ENCODE measurements at regions not wholly inside any gene's neighbourhood (a gene's known extent, or its start where the extent isn't known, plus 50 kb on each side); places are given as distances from the start of the nearest gene placed in this dataset.

DNA sequence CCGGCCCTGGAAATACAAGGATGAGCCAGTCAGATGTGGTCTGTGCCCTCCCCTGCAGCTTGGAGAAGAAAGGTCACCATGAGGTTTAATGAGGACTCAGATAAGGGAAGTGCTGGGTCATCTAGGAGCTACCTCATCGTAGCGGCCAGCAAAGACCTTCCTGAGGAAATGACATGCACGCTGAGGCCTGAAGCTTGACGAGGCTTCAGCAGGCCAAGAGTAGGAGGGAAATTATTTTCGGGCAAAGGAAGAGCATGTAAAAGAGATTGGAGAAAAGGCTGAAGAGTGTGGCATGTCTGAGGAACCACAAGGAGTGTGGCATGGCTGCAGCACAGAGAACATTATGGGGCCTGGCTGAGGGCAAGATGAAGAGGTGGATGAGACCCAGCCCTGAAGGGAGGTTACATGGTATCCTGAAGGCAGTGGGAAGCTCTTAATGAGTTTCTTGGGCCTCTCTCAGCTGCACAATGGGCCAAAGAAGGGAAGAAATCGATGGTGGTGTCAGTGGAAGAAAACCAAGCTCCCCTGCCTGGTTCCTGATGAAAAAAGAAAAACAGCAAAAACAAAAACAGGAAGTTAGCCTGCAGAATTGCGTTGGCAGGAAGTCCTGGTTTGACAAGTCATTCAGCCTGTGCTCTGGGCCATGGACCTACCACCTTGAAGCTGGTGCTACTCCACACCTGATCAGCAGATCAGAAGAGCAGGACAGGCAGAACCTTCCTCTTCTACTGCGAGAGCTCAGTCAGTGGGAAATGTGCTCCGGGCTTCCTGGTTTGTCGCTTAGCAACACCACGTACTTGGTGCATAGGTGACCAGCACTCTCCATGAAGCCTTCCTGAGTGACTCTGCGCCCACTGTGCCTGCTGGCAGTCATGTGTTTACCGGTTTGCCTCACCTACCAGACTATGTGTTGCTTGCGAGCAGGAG is 134.5 kb upstream of the KLF3 start (continued):
- TF ChIP-seq, protein P1, sequence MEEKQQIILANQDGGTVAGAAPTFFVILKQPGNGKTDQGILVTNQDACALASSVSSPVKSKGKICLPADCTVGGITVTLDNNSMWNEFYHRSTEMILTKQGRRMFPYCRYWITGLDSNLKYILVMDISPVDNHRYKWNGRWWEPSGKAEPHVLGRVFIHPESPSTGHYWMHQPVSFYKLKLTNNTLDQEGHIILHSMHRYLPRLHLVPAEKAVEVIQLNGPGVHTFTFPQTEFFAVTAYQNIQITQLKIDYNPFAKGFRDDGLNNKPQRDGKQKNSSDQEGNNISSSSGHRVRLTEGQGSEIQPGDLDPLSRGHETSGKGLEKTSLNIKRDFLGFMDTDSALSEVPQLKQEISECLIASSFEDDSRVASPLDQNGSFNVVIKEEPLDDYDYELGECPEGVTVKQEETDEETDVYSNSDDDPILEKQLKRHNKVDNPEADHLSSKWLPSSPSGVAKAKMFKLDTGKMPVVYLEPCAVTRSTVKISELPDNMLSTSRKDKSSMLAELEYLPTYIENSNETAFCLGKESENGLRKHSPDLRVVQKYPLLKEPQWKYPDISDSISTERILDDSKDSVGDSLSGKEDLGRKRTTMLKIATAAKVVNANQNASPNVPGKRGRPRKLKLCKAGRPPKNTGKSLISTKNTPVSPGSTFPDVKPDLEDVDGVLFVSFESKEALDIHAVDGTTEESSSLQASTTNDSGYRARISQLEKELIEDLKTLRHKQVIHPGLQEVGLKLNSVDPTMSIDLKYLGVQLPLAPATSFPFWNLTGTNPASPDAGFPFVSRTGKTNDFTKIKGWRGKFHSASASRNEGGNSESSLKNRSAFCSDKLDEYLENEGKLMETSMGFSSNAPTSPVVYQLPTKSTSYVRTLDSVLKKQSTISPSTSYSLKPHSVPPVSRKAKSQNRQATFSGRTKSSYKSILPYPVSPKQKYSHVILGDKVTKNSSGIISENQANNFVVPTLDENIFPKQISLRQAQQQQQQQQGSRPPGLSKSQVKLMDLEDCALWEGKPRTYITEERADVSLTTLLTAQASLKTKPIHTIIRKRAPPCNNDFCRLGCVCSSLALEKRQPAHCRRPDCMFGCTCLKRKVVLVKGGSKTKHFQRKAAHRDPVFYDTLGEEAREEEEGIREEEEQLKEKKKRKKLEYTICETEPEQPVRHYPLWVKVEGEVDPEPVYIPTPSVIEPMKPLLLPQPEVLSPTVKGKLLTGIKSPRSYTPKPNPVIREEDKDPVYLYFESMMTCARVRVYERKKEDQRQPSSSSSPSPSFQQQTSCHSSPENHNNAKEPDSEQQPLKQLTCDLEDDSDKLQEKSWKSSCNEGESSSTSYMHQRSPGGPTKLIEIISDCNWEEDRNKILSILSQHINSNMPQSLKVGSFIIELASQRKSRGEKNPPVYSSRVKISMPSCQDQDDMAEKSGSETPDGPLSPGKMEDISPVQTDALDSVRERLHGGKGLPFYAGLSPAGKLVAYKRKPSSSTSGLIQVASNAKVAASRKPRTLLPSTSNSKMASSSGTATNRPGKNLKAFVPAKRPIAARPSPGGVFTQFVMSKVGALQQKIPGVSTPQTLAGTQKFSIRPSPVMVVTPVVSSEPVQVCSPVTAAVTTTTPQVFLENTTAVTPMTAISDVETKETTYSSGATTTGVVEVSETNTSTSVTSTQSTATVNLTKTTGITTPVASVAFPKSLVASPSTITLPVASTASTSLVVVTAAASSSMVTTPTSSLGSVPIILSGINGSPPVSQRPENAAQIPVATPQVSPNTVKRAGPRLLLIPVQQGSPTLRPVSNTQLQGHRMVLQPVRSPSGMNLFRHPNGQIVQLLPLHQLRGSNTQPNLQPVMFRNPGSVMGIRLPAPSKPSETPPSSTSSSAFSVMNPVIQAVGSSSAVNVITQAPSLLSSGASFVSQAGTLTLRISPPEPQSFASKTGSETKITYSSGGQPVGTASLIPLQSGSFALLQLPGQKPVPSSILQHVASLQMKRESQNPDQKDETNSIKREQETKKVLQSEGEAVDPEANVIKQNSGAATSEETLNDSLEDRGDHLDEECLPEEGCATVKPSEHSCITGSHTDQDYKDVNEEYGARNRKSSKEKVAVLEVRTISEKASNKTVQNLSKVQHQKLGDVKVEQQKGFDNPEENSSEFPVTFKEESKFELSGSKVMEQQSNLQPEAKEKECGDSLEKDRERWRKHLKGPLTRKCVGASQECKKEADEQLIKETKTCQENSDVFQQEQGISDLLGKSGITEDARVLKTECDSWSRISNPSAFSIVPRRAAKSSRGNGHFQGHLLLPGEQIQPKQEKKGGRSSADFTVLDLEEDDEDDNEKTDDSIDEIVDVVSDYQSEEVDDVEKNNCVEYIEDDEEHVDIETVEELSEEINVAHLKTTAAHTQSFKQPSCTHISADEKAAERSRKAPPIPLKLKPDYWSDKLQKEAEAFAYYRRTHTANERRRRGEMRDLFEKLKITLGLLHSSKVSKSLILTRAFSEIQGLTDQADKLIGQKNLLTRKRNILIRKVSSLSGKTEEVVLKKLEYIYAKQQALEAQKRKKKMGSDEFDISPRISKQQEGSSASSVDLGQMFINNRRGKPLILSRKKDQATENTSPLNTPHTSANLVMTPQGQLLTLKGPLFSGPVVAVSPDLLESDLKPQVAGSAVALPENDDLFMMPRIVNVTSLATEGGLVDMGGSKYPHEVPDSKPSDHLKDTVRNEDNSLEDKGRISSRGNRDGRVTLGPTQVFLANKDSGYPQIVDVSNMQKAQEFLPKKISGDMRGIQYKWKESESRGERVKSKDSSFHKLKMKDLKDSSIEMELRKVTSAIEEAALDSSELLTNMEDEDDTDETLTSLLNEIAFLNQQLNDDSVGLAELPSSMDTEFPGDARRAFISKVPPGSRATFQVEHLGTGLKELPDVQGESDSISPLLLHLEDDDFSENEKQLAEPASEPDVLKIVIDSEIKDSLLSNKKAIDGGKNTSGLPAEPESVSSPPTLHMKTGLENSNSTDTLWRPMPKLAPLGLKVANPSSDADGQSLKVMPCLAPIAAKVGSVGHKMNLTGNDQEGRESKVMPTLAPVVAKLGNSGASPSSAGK (IDR thresholded peaks at IDR 0.05): peak; percentile 99
- TF ChIP-seq, protein P2, sequence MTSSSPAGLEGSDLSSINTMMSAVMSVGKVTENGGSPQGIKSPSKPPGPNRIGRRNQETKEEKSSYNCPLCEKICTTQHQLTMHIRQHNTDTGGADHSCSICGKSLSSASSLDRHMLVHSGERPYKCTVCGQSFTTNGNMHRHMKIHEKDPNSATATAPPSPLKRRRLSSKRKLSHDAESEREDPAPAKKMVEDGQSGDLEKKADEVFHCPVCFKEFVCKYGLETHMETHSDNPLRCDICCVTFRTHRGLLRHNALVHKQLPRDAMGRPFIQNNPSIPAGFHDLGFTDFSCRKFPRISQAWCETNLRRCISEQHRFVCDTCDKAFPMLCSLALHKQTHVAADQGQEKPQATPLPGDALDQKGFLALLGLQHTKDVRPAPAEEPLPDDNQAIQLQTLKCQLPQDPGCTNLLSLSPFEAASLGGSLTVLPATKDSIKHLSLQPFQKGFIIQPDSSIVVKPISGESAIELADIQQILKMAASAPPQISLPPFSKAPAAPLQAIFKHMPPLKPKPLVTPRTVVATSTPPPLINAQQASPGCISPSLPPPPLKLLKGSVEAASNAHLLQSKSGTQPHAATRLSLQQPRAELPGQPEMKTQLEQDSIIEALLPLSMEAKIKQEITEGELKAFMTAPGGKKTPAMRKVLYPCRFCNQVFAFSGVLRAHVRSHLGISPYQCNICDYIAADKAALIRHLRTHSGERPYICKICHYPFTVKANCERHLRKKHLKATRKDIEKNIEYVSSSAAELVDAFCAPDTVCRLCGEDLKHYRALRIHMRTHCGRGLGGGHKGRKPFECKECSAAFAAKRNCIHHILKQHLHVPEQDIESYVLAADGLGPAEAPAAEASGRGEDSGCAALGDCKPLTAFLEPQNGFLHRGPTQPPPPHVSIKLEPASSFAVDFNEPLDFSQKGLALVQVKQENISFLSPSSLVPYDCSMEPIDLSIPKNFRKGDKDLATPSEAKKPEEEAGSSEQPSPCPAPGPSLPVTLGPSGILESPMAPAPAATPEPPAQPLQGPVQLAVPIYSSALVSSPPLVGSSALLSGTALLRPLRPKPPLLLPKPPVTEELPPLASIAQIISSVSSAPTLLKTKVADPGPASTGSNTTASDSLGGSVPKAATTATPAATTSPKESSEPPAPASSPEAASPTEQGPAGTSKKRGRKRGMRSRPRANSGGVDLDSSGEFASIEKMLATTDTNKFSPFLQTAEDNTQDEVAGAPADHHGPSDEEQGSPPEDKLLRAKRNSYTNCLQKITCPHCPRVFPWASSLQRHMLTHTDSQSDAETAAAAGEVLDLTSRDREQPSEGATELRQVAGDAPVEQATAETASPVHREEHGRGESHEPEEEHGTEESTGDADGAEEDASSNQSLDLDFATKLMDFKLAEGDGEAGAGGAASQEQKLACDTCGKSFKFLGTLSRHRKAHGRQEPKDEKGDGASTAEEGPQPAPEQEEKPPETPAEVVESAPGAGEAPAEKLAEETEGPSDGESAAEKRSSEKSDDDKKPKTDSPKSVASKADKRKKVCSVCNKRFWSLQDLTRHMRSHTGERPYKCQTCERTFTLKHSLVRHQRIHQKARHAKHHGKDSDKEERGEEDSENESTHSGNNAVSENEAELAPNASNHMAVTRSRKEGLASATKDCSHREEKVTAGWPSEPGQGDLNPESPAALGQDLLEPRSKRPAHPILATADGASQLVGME (CRISPR knock-in tag; IDR thresholded peaks at IDR 0.05): peak; percentile 12; the same call in 1 of the 2 replicates
- TF ChIP-seq GTF2E2 (tag; IDR thresholded peaks at IDR 0.05) (no peak), MCM3 (IDR thresholded peaks at IDR 0.05) (no peak), SRSF1 (IDR thresholded peaks at IDR 0.05; ENCODE audit: low read depth, low read length) (no peak), HIVEP1 (CRISPR knock-in tag; IDR thresholded peaks at IDR 0.05) (no peak), RBM39 (optimal IDR thresholded peaks at IDR 0.05; ENCODE audit: low read depth, low read length) (no peak)
- TF ChIP-seq, protein P3, sequence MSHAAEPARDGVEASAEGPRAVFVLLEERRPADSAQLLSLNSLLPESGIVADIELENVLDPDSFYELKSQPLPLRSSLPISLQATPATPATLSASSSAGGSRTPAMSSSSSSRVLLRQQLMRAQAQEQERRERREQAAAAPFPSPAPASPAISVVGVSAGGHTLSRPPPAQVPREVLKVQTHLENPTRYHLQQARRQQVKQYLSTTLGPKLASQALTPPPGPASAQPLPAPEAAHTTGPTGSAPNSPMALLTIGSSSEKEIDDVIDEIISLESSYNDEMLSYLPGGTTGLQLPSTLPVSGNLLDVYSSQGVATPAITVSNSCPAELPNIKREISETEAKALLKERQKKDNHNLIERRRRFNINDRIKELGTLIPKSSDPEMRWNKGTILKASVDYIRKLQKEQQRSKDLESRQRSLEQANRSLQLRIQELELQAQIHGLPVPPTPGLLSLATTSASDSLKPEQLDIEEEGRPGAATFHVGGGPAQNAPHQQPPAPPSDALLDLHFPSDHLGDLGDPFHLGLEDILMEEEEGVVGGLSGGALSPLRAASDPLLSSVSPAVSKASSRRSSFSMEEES (CRISPR knock-in tag; IDR thresholded peaks at IDR 0.05): no peak

All from K562 (cell line).